ACC112 (cell line): ENCODE measurements at regions not wholly inside any gene's neighbourhood (a gene's known extent, or its start where the extent isn't known, plus 50 kb on each side); places are given as distances from the start of the nearest gene placed in this dataset.

Source experiments
- H2AFZ ChIP-seq: fragments of 200-600 bp; sonication (generic); one replicate; pipeline ENCODE4 v1.6.0; 2017; ENCODE audit warnings: antibody characterized with exemption, low read length; ENCODE audit not compliant: unreplicated experiment
- H3K27ac ChIP-seq: fragments of 200-600 bp; sonication (generic); 2 replicates; pipeline ENCODE4 v1.5.1; 2014; ENCODE audit warnings: low read depth, mild to moderate bottlenecking, antibody characterized with exemption, low read length, moderate library complexity
- H3K27me3 ChIP-seq: fragments of 200-600 bp; sonication (generic); 2 replicates; pipeline ENCODE4 v1.6.1; 2014; ENCODE audit warnings: mild to moderate bottlenecking, antibody characterized with exemption, low read length, moderate library complexity, mixed read lengths; ENCODE audit not compliant: insufficient read depth
- H3K36me3 ChIP-seq: fragments of 200-600 bp; sonication (generic); 2 replicates; pipeline ENCODE4 v1.6.1; 2016; ENCODE audit warnings: mild to moderate bottlenecking, antibody characterized with exemption, low read length, moderate library complexity, mixed read lengths; ENCODE audit not compliant: insufficient read depth
- H3K4me1 ChIP-seq: fragments of 200-600 bp; sonication (generic); one replicate; pipeline ENCODE4 v1.6.1; 2016; ENCODE audit warnings: low read length, mixed read lengths; ENCODE audit not compliant: insufficient read depth, unreplicated experiment, control insufficient read depth
- H3K4me3 ChIP-seq: fragments of 200-600 bp; sonication (generic); 2 replicates; pipeline ENCODE4 v1.5.1; 2014; ENCODE audit warnings: mild to moderate bottlenecking, low read depth, low read length
- H3K79me2 ChIP-seq: fragments of 200-600 bp; sonication (generic); one replicate; pipeline ENCODE4 v1.6.0; 2016; ENCODE audit warnings: low read length; ENCODE audit not compliant: control insufficient read depth, unreplicated experiment, insufficient read depth

GRCh38 chr14:40003773-40004172, 571.5 kb upstream of the FBXO33 start:
- no peak overlapping the region for H2AFZ ChIP-seq
- H3K27me3 ChIP-seq, result no peaks in the 10 kb centered on the region
- no peaks in the 10 kb centered on the region for H3K4me1 ChIP-seq
- H3K79me2 ChIP-seq, result no peaks in the 10 kb centered on the region
- H3K4me3 ChIP-seq, result no peak overlapping the region
- H3K27ac ChIP-seq, result no peak overlapping the region
- H3K36me3 ChIP-seq, result no peaks in the 10 kb centered on the region

DNA sequence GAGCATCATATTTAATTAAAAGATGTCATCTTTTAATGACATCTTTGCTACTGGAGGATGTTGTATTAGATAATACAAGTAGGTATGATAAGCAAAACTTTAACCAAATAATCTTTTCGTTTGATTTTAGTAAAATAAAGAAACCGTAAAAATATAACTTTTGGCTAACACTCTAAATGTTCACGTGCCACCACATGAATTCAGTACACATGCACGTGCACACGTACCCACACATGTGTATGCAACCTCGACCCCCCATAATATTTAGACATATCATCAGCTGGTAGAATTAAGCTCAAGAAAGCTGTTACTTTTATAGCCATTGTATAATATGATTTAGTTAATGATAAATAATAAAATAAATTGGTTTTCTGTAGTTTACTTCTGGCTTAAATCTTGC, 566.6 kb upstream of the FBXO33 start:
- H3K4me1 ChIP-seq, result no peaks in the 10 kb centered on the region
- no peaks in the 10 kb centered on the region for H3K27me3 ChIP-seq
- H3K4me3 ChIP-seq, result no peak overlapping the region
- H2AFZ ChIP-seq, result no peak overlapping the region
- H3K79me2 ChIP-seq, result no peaks in the 10 kb centered on the region
- H3K36me3 ChIP-seq, result no peaks in the 10 kb centered on the region
- H3K27ac ChIP-seq, result no peak overlapping the region

GRCh38 chr14:39998114-39998513, 565.9 kb upstream of the FBXO33 start:
- Histone ChIP-seq H2AFZ (no peak overlapping the region), H3K4me3 (no peak overlapping the region), H3K79me2 (no peaks in the 10 kb centered on the region), H3K36me3 (no peaks in the 10 kb centered on the region), H3K4me1 (no peaks in the 10 kb centered on the region), H3K27ac (no peak overlapping the region), H3K27me3 (no peaks in the 10 kb centered on the region)

- Histone ChIP-seq H3K4me3 (no peak overlapping the region), H3K27me3 (no peaks in the 10 kb centered on the region), H2AFZ (no peak overlapping the region), H3K36me3 (no peaks in the 10 kb centered on the region), H3K27ac (no peak overlapping the region), H3K4me1 (no peaks in the 10 kb centered on the region), H3K79me2 (no peaks in the 10 kb centered on the region)
Observed at GRCh38 chr14:39991041-39991440, 558.8 kb upstream of the FBXO33 start.

DNA sequence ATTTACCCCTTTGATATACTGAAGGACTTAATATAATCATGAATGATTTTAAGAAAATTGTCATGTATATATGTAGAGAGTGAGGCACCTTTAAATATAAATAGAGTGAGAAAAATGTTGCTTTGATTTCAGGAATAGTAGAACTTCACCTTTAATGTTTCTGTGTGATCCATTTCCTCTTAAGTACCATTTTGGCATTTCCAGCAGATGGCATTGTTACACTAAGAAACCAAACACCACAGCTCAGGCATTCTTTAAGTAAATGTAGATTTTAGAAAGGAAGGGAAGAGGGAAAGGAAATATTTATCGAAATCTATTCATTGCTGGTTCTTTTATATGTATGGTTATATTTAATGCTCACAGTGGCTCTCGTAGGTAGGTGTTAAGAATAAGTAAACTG, 556.7 kb upstream of the FBXO33 start:
- Histone ChIP-seq H3K4me1 (no peaks in the 10 kb centered on the region), H2AFZ (no peak overlapping the region), H3K27ac (no peak overlapping the region), H3K4me3 (no peak overlapping the region), H3K79me2 (no peaks in the 10 kb centered on the region), H3K27me3 (no peaks in the 10 kb centered on the region), H3K36me3 (no peaks in the 10 kb centered on the region)

DNA sequence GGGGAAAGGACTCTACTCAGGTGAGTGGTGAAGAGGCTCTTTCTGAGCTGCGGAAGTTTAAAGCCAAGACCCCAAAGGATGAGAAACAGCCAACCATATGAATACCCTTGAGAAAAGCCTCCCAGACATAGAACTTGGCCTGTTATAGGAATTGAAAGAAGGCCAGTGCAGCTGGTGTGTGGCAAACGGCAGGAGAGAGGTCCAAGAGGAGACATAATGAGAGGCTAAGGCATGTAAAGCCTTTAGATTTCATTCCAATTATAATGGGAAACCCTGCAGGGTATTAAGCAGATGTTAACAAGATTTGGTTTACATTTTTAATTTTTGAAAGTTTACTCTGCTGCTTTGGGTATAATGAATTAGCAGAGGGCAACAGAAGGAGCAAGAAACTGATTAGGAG, 552.1 kb upstream of the FBXO33 start:
- H2AFZ ChIP-seq, result no peak overlapping the region
- no peak overlapping the region for H3K27ac ChIP-seq
- H3K27me3 ChIP-seq, result no peaks in the 10 kb centered on the region
- no peaks in the 10 kb centered on the region for H3K4me1 ChIP-seq
- no peaks in the 10 kb centered on the region for H3K36me3 ChIP-seq
- no peaks in the 10 kb centered on the region for H3K79me2 ChIP-seq
- H3K4me3 ChIP-seq, result no peak overlapping the region

GRCh38 chr14:39977198-39977597, 545.0 kb upstream of the FBXO33 start:
- Histone ChIP-seq H3K27ac (no peak overlapping the region), H2AFZ (no peak overlapping the region), H3K36me3 (no peaks in the 10 kb centered on the region), H3K79me2 (no peaks in the 10 kb centered on the region), H3K4me1 (no peaks in the 10 kb centered on the region), H3K27me3 (no peaks in the 10 kb centered on the region), H3K4me3 (no peak overlapping the region)

GRCh38 chr14:39974036-39974435, 541.8 kb upstream of the FBXO33 start:
- Histone ChIP-seq H3K36me3 (no peaks in the 10 kb centered on the region), H3K27ac (no peak overlapping the region), H3K4me3 (no peak overlapping the region), H3K4me1 (no peaks in the 10 kb centered on the region), H3K79me2 (no peaks in the 10 kb centered on the region), H2AFZ (no peak overlapping the region), H3K27me3 (no peaks in the 10 kb centered on the region)

- H3K4me1 ChIP-seq, result no peaks in the 10 kb centered on the region
- no peaks in the 10 kb centered on the region for H3K79me2 ChIP-seq
- no peak overlapping the region for H3K27ac ChIP-seq
- H3K4me3 ChIP-seq, result no peak overlapping the region
- no peaks in the 10 kb centered on the region for H3K36me3 ChIP-seq
- no peaks in the 10 kb centered on the region for H3K27me3 ChIP-seq
- no peak overlapping the region for H2AFZ ChIP-seq
Observed at GRCh38 chr14:39972704-39973103, 540.5 kb upstream of the FBXO33 start.

DNA sequence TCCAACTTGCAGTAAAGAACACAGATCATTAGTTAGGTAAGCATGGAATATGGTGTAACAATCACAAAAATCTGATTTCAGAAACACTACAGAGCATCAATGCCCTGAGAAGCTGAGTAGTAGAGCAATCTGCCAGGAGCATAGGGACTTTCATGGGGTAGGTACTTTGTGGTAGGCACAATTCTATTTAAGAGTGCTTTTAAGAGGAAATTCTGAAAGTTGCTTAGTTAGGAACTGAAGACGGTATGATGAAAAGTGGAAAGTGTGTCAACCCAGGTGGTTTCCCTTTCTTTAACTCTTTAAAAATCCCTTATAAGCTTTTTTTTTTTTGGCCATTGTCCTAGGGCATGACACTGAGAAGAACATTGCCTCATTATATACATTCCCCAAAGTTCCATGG, 535.7 kb upstream of the FBXO33 start:
- Histone ChIP-seq H3K4me1 (no peaks in the 10 kb centered on the region), H2AFZ (no peak overlapping the region), H3K36me3 (no peaks in the 10 kb centered on the region), H3K27ac (no peak overlapping the region), H3K27me3 (no peaks in the 10 kb centered on the region), H3K4me3 (no peak overlapping the region), H3K79me2 (no peaks in the 10 kb centered on the region)

DNA sequence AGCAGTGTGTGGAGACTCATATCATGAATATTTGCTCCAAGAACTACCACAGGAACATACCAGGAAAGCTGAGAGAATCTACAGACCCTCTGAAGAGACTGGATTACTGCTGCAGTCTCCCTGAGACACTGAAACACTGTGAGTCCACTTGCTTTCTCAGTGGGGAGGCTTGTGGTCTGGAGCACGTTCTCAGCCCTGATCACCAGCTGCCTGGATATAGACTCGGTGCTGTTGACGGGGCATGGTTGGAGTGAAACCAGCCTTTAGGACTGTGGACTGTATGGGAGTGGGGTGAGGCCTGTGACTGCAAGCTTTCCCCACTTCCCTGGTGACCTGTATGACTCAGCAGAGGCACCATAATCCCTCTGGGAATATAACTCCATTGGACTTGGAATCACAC, 525.8 kb upstream of the FBXO33 start:
- Histone ChIP-seq H3K4me1 (no peaks in the 10 kb centered on the region), H3K27me3 (no peaks in the 10 kb centered on the region), H2AFZ (no peak overlapping the region), H3K36me3 (no peaks in the 10 kb centered on the region), H3K27ac (no peak overlapping the region), H3K79me2 (no peaks in the 10 kb centered on the region), H3K4me3 (no peak overlapping the region)

GRCh38 chr14:39957290-39957689, 525.1 kb upstream of the FBXO33 start:
- Histone ChIP-seq H3K27ac (no peak overlapping the region), H3K4me1 (no peaks in the 10 kb centered on the region), H3K36me3 (no peaks in the 10 kb centered on the region), H3K4me3 (no peak overlapping the region), H3K79me2 (no peaks in the 10 kb centered on the region), H3K27me3 (no peaks in the 10 kb centered on the region), H2AFZ (no peak overlapping the region)
